ENCODE measurements at regions not wholly inside any gene's neighbourhood (a gene's known extent, or its start where the extent isn't known, plus 50 kb on each side); places are given as distances from the start of the nearest gene placed in this dataset.

DNA sequence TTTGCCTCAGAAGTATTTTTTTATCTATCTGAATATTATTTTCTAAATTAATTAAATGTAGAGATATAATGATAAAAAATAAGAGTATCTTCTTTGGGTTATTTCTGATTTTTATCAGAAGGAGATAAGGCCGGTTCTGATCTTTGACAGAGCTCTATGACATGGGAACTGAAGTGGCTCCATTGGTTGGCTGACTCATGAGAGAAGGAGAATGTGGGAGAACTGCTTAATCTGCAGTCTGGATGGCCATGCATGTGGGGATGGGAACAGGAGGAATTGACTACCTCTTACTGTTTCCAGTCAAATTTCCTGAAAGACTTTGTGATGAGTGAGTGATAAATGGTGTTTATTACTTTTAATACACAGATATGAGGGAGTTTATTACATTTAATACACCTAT is 155.8 kb upstream of the ATP2B1 start:
- H3K4me2 ChIP-seq (ENCODE audit: low read length), result peak overlapping the region; percentile 91
- H3F3A ChIP-seq (ENCODE audit: control insufficient read depth, insufficient read depth), result peaks cover 16% of the 10 kb centered on the region
- peaks cover 6% of the 10 kb centered on the region; the same call in 1 of the 2 replicates for H3K9me3 ChIP-seq (ENCODE audit: control insufficient read depth, insufficient read depth, low read length)
- H3K27me3 ChIP-seq (ENCODE audit: control insufficient read depth, low read length), result no peaks in the 10 kb centered on the region
- no peak overlapping the region; the same call in 1 of the 2 replicates for H3K4me3 ChIP-seq (ENCODE audit: low read length)
- no peak for TF ChIP-seq EZH2phosphoT487 (IDR thresholded peaks at IDR 0.05; ENCODE audit: borderline replicate concordance, low read length)
- TF ChIP-seq, protein P1, sequence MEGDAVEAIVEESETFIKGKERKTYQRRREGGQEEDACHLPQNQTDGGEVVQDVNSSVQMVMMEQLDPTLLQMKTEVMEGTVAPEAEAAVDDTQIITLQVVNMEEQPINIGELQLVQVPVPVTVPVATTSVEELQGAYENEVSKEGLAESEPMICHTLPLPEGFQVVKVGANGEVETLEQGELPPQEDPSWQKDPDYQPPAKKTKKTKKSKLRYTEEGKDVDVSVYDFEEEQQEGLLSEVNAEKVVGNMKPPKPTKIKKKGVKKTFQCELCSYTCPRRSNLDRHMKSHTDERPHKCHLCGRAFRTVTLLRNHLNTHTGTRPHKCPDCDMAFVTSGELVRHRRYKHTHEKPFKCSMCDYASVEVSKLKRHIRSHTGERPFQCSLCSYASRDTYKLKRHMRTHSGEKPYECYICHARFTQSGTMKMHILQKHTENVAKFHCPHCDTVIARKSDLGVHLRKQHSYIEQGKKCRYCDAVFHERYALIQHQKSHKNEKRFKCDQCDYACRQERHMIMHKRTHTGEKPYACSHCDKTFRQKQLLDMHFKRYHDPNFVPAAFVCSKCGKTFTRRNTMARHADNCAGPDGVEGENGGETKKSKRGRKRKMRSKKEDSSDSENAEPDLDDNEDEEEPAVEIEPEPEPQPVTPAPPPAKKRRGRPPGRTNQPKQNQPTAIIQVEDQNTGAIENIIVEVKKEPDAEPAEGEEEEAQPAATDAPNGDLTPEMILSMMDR (IDR thresholded peaks at IDR 0.05; ENCODE audit: low read depth, low read length, poor library complexity, severe bottlenecking), result no peak
- no peaks in the 10 kb centered on the region for H4K20me1 ChIP-seq (ENCODE audit: control insufficient read depth, insufficient read depth, low read depth, low read length)
- peaks cover 3% of the 10 kb centered on the region; the same call in 1 of the 2 replicates for H3K36me3 ChIP-seq (ENCODE audit: control insufficient read depth, low read length)
- peak overlapping the region; percentile 93 for H3K27ac ChIP-seq (ENCODE audit: low read depth, low read length)
- no peaks in the 10 kb centered on the region for H3K9me2 ChIP-seq (replicated peaks; ENCODE audit: control insufficient read depth, low read length)
- peaks cover 55% of the 10 kb centered on the region for H3K4me1 ChIP-seq (ENCODE audit: control insufficient read depth, low read length)
- H3K79me2 ChIP-seq (ENCODE audit: control insufficient read depth, low read length), result no peaks in the 10 kb centered on the region

DNA sequence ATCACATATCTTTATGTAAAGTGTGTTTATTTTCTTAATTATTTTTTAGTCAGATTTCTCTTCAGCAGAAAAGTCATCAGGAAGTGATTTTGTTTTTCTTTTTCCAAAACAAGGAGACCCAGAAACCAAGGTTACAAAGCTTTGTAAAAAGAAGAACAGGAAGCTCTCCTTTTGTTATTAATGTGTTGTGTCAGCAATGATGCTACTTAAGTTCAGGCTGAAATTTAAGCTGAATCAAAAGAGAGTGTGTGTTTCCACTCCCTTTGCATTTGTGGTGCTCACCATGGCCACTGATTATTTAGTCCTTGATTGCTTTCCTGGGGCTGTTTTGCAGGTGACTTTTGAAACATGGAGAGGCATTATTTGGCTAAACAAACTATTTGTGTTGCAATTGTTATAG is 155.3 kb upstream of the ATP2B1 start:
- Histone ChIP-seq H3K4me1 (ENCODE audit: control insufficient read depth, low read length) (peaks cover 60% of the 10 kb centered on the region), H3K4me3 (ENCODE audit: low read length) (peak overlapping the region; percentile 73), H3K79me2 (ENCODE audit: control insufficient read depth, low read length) (no peaks in the 10 kb centered on the region), H3K4me2 (ENCODE audit: low read length) (peak overlapping the region; percentile 91), H3K9me3 (ENCODE audit: control insufficient read depth, insufficient read depth, low read length) (peaks cover 6% of the 10 kb centered on the region; the same call in 1 of the 2 replicates), H3K9me2 (replicated peaks; ENCODE audit: control insufficient read depth, low read length) (no peaks in the 10 kb centered on the region), H3K27ac (ENCODE audit: low read depth, low read length) (peak overlapping the region; percentile 93), H3F3A (ENCODE audit: control insufficient read depth, insufficient read depth) (peaks cover 16% of the 10 kb centered on the region), H4K20me1 (ENCODE audit: control insufficient read depth, insufficient read depth, low read depth, low read length) (no peaks in the 10 kb centered on the region), H3K27me3 (ENCODE audit: control insufficient read depth, low read length) (no peaks in the 10 kb centered on the region), H3K36me3 (ENCODE audit: control insufficient read depth, low read length) (peaks cover 3% of the 10 kb centered on the region; the same call in 1 of the 2 replicates)
- TF ChIP-seq, protein P1 (IDR thresholded peaks at IDR 0.05; ENCODE audit: low read depth, low read length, poor library complexity, severe bottlenecking), result no peak
- TF ChIP-seq EZH2phosphoT487 (IDR thresholded peaks at IDR 0.05; ENCODE audit: borderline replicate concordance, low read length), result no peak

DNA sequence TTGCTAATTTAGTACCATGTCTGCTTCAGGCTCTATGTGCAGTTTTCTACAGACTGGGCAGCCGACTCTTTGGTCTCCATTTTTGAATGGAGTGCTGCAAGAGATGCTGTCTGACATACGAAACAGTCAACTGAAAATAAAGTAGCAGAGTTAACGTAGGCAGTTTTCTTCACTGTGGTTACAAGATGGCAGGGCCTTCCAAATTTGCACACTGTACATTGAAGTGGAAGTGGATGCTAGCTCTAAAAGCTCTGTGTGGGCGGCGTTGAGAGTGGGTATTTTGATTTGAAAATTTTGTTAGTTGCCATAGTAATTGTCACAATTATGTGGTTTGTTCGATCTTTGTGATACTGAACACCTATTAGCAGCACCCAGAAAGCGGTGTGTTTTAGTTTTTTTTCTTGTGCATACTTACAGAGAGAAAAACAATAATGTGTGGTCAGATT is 154.9 kb upstream of the ATP2B1 start:
- peak overlapping the region; percentile 93 for H3K27ac ChIP-seq (ENCODE audit: low read depth, low read length)
- TF ChIP-seq, protein P1 (IDR thresholded peaks at IDR 0.05; ENCODE audit: low read depth, low read length, poor library complexity, severe bottlenecking), result no peak
- TF ChIP-seq EZH2phosphoT487 (IDR thresholded peaks at IDR 0.05; ENCODE audit: borderline replicate concordance, low read length), result no peak

More for the DNA sequence above, 154.9 kb upstream of the ATP2B1 start:
- H3K9me2 ChIP-seq (replicated peaks; ENCODE audit: control insufficient read depth, low read length), result no peaks in the 10 kb centered on the region
- H3F3A ChIP-seq (ENCODE audit: control insufficient read depth, insufficient read depth), result peaks cover 16% of the 10 kb centered on the region
- H3K4me3 ChIP-seq (ENCODE audit: low read length), result peak overlapping the region; percentile 73
- H3K4me2 ChIP-seq (ENCODE audit: low read length), result peak overlapping the region; percentile 91
- no peaks in the 10 kb centered on the region for H4K20me1 ChIP-seq (ENCODE audit: control insufficient read depth, insufficient read depth, low read depth, low read length)
- no peaks in the 10 kb centered on the region for H3K27me3 ChIP-seq (ENCODE audit: control insufficient read depth, low read length)
- H3K36me3 ChIP-seq (ENCODE audit: control insufficient read depth, low read length), result peaks cover 3% of the 10 kb centered on the region; the same call in 1 of the 2 replicates
- no peaks in the 10 kb centered on the region for H3K79me2 ChIP-seq (ENCODE audit: control insufficient read depth, low read length)
- H3K9me3 ChIP-seq (ENCODE audit: control insufficient read depth, insufficient read depth, low read length), result peaks cover 6% of the 10 kb centered on the region; the same call in 1 of the 2 replicates
- H3K4me1 ChIP-seq (ENCODE audit: control insufficient read depth, low read length), result peaks cover 64% of the 10 kb centered on the region
